ENCODE measurements at regions not wholly inside any gene's neighbourhood (a gene's known extent, or its start where the extent isn't known, plus 50 kb on each side); places are given as distances from the start of the nearest gene placed in this dataset.

DNA sequence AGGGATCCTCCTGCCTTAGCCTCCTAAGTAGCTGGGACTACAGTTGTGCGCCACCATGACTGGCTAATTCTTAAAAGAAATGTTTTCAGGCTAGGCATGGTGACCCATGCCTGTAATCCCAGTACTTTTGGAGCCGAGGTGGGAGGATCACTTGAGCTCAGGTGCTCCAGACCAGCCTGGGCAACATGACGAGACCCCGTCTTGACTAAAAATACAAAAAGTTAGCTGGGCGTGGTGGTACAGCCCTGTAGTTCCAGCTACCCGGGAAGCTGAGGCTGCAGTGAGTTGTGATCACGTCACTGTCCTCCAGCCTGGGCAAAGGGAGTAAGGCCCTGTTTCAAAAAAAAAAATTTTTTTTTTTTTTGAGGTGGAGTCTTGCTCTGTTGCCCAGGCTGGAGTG lies 173.1 kb downstream of the SEC14L1 start:
- TF ChIP-seq, protein P1, sequence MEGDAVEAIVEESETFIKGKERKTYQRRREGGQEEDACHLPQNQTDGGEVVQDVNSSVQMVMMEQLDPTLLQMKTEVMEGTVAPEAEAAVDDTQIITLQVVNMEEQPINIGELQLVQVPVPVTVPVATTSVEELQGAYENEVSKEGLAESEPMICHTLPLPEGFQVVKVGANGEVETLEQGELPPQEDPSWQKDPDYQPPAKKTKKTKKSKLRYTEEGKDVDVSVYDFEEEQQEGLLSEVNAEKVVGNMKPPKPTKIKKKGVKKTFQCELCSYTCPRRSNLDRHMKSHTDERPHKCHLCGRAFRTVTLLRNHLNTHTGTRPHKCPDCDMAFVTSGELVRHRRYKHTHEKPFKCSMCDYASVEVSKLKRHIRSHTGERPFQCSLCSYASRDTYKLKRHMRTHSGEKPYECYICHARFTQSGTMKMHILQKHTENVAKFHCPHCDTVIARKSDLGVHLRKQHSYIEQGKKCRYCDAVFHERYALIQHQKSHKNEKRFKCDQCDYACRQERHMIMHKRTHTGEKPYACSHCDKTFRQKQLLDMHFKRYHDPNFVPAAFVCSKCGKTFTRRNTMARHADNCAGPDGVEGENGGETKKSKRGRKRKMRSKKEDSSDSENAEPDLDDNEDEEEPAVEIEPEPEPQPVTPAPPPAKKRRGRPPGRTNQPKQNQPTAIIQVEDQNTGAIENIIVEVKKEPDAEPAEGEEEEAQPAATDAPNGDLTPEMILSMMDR (conservative IDR thresholded peaks at IDR 0.05 in 1 of 2, IDR thresholded peaks at IDR 0.05 in 1 of 2; ENCODE audit: low read depth in 1 of 2, low read length in 2 of 2): no peak
- no peak for TF ChIP-seq EZH2 (IDR thresholded peaks at IDR 0.05; ENCODE audit: low read length, missing control alignments)
